Endothelial cell of umbilical vein (primary cell): ENCODE measurements at regions not wholly inside any gene's neighbourhood (a gene's known extent, or its start where the extent isn't known, plus 50 kb on each side); places are given as distances from the start of the nearest gene placed in this dataset.

Experiments used
- BruUV-seq: library from RNA; stranded (reverse); fragments of 400-500 nt; replicated peaks from 2 replicates; lab custom pipeline; 2021; lab: Mats Ljungman, UMichigan
- CTCF ChIA-PET: fragments of 300-600, 350-600 bp; sonication (Branson Sonifier 250); formaldehyde crosslinking; loops from one replicate; lab custom pipeline; 2021; ENCODE audit warnings: antibody characterized with exemption, inconsistent platforms; lab: Charles Lee
- POLR2A ChIA-PET: fragments of 300-600, 350-600 bp; sonication (Branson Sonifier 250); formaldehyde crosslinking; loops from one replicate; lab custom pipeline; 2021; ENCODE audit warnings: antibody characterized with exemption, inconsistent platforms; lab: Charles Lee
- DNase-seq: peaks from one replicate; pipeline ENCODE4 v3.0.0-alpha.2; 2011; ENCODE audit warnings: low read depth, low spot score
- FAIRE-seq: peaks from 2 replicates; lab custom pipeline; 2011; peaks lifted over from hg19 to GRCh38; lab: Jason Lieb, UNC
- H2AFZ ChIP-seq: 2 replicates; pipeline ENCODE4 v1.6.0; 2012; ENCODE audit warnings: low read depth, low read length, control low read depth, inconsistent platforms
- H3K27ac ChIP-seq: 2 replicates; pipeline ENCODE4 v1.5.1; 2011; ENCODE audit warnings: low read depth, mild to moderate bottlenecking, control low read depth, low read length, moderate library complexity; ENCODE audit not compliant: insufficient read depth
- H3K27me3 ChIP-seq, 2 experiments: 2 replicates each; pipeline versions ENCODE4 v1.6.0 to v1.6.1; 2011; ENCODE audit warnings: low read length in 2 of 2, mixed read lengths in 1 of 2; ENCODE audit not compliant: control insufficient read depth in 2 of 2, insufficient read depth in 2 of 2
- H3K36me3 ChIP-seq, 2 experiments: 2 replicates in 1 of 2; 3 replicates in 1 of 2; pipeline ENCODE4 v1.5.1; 2011; ENCODE audit warnings: low read length in 2 of 2, mild to moderate bottlenecking in 1 of 2, moderate library complexity in 1 of 2; ENCODE audit not compliant: control insufficient read depth in 2 of 2, insufficient read depth in 2 of 2; ENCODE audit errors: extremely low read depth in 1 of 2
- H3K4me1 ChIP-seq: 3 replicates; pipeline ENCODE4 v1.5.1; 2011; ENCODE audit warnings: mild to moderate bottlenecking, low read length; ENCODE audit not compliant: control insufficient read depth, insufficient read depth; ENCODE audit errors: extremely low read depth
- H3K4me2 ChIP-seq: 2 replicates; pipeline ENCODE4 v1.6.1; 2011; ENCODE audit warnings: low read length, control low read depth, mixed read lengths; ENCODE audit not compliant: insufficient read depth
- H3K4me3 ChIP-seq, 3 experiments: fragments of 200-600 bp in 1 of 3; sonication (generic), shearing (Covaris generic) in 1 of 3; replicated peaks in 1 of 3; 2 replicates each; pipeline ENCODE4 v1.5.1; 2011 to 2016; ENCODE audit warnings: control low read depth in 3 of 3, low read length in 3 of 3, mild to moderate bottlenecking in 2 of 3, inconsistent platforms in 1 of 3, low read depth in 1 of 3, moderate library complexity in 1 of 3; ENCODE audit not compliant: insufficient read depth in 1 of 3
- H3K79me2 ChIP-seq: 2 replicates; pipeline ENCODE4 v1.6.0; 2012; ENCODE audit warnings: low read length, inconsistent platforms; ENCODE audit not compliant: control insufficient read depth, insufficient read depth
- H3K9ac ChIP-seq: replicated peaks from 2 replicates; pipeline ENCODE3; 2011; ENCODE audit warnings: low read length, control low read depth; ENCODE audit not compliant: insufficient read depth; ENCODE audit errors: extremely low read depth
- H3K9me1 ChIP-seq: replicated peaks from 3 replicates; pipeline ENCODE4 v1.6.0; 2011; ENCODE audit warnings: mild to moderate bottlenecking, low read length; ENCODE audit not compliant: control insufficient read depth, insufficient read depth; ENCODE audit errors: extremely low read depth
- H3K9me3 ChIP-seq: replicated peaks from 2 replicates; pipeline ENCODE4 v1.5.1; 2012; ENCODE audit warnings: low read length, inconsistent platforms; ENCODE audit not compliant: control insufficient read depth, insufficient read depth
- H4K20me1 ChIP-seq: replicated peaks from 2 replicates; pipeline ENCODE3; 2011; ENCODE audit warnings: mild to moderate bottlenecking, low read length; ENCODE audit not compliant: control insufficient read depth, insufficient read depth; ENCODE audit errors: extremely low read depth
- CTCF ChIP-seq, 2 donors: IDR thresholded peaks; 1 replicate in 1 of 2; 2 replicates in 1 of 2; pipeline ENCODE4 v1.5.1; 2011; ENCODE audit warnings: low read length in 2 of 2, mild to moderate bottlenecking in 2 of 2, moderate library complexity in 2 of 2, control low read depth in 1 of 2, inconsistent platforms in 1 of 2, low read depth in 1 of 2; ENCODE audit not compliant: insufficient read depth in 1 of 2; ENCODE audit errors: extremely low read depth in 1 of 2
- EZH2 ChIP-seq: IDR thresholded peaks from 2 replicates; pipeline ENCODE4 v1.6.1; 2012; ENCODE audit warnings: borderline replicate concordance, low read depth, mild to moderate bottlenecking, moderate library complexity, low read length, inconsistent platforms; ENCODE audit not compliant: severe bottlenecking
- FOS ChIP-seq: IDR thresholded peaks from 2 replicates; pipeline ENCODE4 v1.6.1; 2011; ENCODE audit warnings: mild to moderate bottlenecking, low read length, moderate library complexity, borderline replicate concordance; ENCODE audit not compliant: insufficient read depth
- GATA2 ChIP-seq: IDR thresholded peaks from 2 replicates; pipeline ENCODE4 v1.7.0; 2011; ENCODE audit warnings: low read depth, mild to moderate bottlenecking, moderate library complexity, mixed read lengths, low read length; ENCODE audit not compliant: insufficient read length, insufficient read depth
- JUN ChIP-seq: IDR thresholded peaks from 2 replicates; pipeline ENCODE4 v1.6.1; 2011; ENCODE audit warnings: borderline replicate concordance, low read depth; ENCODE audit not compliant: insufficient read length, insufficient read depth
- MAX ChIP-seq: IDR thresholded peaks from 2 replicates; pipeline ENCODE4 v1.6.1; 2011; ENCODE audit not compliant: insufficient read depth, insufficient read length
- MYC ChIP-seq: IDR thresholded peaks from one replicate; pipeline ENCODE4 v1.6.1; 2011; ENCODE audit warnings: mild to moderate bottlenecking, low read depth, low read length
- POLR2A ChIP-seq: IDR thresholded peaks from 2 replicates; pipeline ENCODE4 v1.6.1; 2012; ENCODE audit warnings: low read depth, mild to moderate bottlenecking, control low read depth, low read length
- POLR2AphosphoS5 ChIP-seq: IDR thresholded peaks from 2 replicates; pipeline ENCODE4 v1.6.1; 2012; ENCODE audit warnings: low read depth, mild to moderate bottlenecking, control low read depth, low read length, moderate library complexity; ENCODE audit not compliant: insufficient read depth
- dilution Hi-C: fragments of 300-500 bp; cut with MboI; formaldehyde crosslinking; loops from one replicate; pipeline ENCODE4 v1.15.0; 2019; ENCODE audit warnings: low sequenced_read_pairs; ENCODE audit not compliant: extremely low pct_ligation_motif_present
- intact Hi-C: fragments of 100-400 bp; cut with micrococcal nuclease; formaldehyde crosslinking; loops from one replicate; pipeline ENCODE4 v1.10.0; 2022

- DNase-seq (no peak), FAIRE-seq (no peak)
- POLR2A ChIA-PET, result no interaction called here
- H3K9ac ChIP-seq, result no peak overlapping the region
- dilution Hi-C loops (no loop called here), intact Hi-C loops (no loop called here)
- no peak overlapping the region for H3K27ac ChIP-seq
- CTCF ChIA-PET, result no interaction called here
- no peak overlapping the region for H3K4me3 ChIP-seq
- H2AFZ ChIP-seq, result no peak overlapping the region
- no peaks in the 10 kb centered on the region for H3K9me1 ChIP-seq
- H3K27me3 ChIP-seq, result no peaks in the 10 kb centered on the region
- BruUV-seq, result no TSS peak
- H3K4me1 ChIP-seq, result no peaks in the 10 kb centered on the region
- no peaks in the 10 kb centered on the region for H3K36me3 ChIP-seq
- no peaks in the 10 kb centered on the region for H3K9me3 ChIP-seq
- no peak overlapping the region for H3K4me2 ChIP-seq
- TF ChIP-seq JUN (no peak), MAX (no peak), EZH2 (no peak), FOS (no peak), POLR2AphosphoS5 (no peak), MYC (no peak), POLR2A (no peak), CTCF (IDR thresholded peaks at IDR 0.05; ENCODE audit: extremely low read depth in 1 of 2, insufficient read depth in 1 of 2, low read depth in 1 of 2, low read length in 2 of 2) (no peak), GATA2 (no peak)
- no peaks in the 10 kb centered on the region for H3K79me2 ChIP-seq
- no peaks in the 10 kb centered on the region for H4K20me1 ChIP-seq
Observed at GRCh38 chr5:20050262-20050661, 62.3 kb upstream of the CDH18 start.
